SK-N-DZ (cell line): ENCODE measurements at regions not wholly inside any gene's neighbourhood (a gene's known extent, or its start where the extent isn't known, plus 50 kb on each side); places are given as distances from the start of the nearest gene placed in this dataset.
A peak's percentile ranks its signal among the peaks of the same experiment; 100 is the strongest.
"Not testable (repeated sequence)": the region's sequence is repeated elsewhere in the genome, so short reads cannot be mapped to it uniquely, and the experiment has no call there.

Experiments
- DNase-seq: peaks from one replicate; pipeline ENCODE4 v3.0.0-alpha.2; 2015; ENCODE audit warnings: low spot score

GRCh38 chr7:92973293-92973731 is 136.9 kb upstream of the CDK6 start:
- peak; percentile 15 for DNase-seq

GRCh38 chr7:92972441-92972840 is 136.1 kb upstream of the CDK6 start:
- no peak for DNase-seq

GRCh38 chr7:92969061-92969460 is 132.7 kb upstream of the CDK6 start:
- no peak for DNase-seq

GRCh38 chr7:92968502-92968901 is 132.1 kb upstream of the CDK6 start:
- no peak for DNase-seq

GRCh38 chr7:92967238-92967637 is 130.9 kb upstream of the CDK6 start:
- DNase-seq = no peak

- DNase-seq = no peak
Measured at GRCh38 chr7:92964141-92964540, 127.8 kb upstream of the CDK6 start.

GRCh38 chr7:92963566-92963965 is 127.2 kb upstream of the CDK6 start:
- no peak for DNase-seq

- no peak for DNase-seq
Measured at GRCh38 chr7:92961961-92962360, 125.6 kb upstream of the CDK6 start.

- no peak for DNase-seq
Measured at GRCh38 chr7:92956575-92956974, 120.2 kb upstream of the CDK6 start.

- DNase-seq = no peak
Measured at GRCh38 chr7:92955081-92955480, 118.7 kb upstream of the CDK6 start.

GRCh38 chr7:92953657-92954056 is 117.3 kb upstream of the CDK6 start:
- no peak for DNase-seq

GRCh38 chr7:92949748-92950147 is 113.4 kb upstream of the CDK6 start:
- no peak for DNase-seq

- no peak for DNase-seq
Measured at GRCh38 chr7:92945840-92946239, 109.5 kb upstream of the CDK6 start.

GRCh38 chr7:92944633-92945032 is 108.3 kb upstream of the CDK6 start:
- no peak for DNase-seq

- DNase-seq = not testable (repeated sequence)
Measured at GRCh38 chr7:92942706-92943105, 106.3 kb upstream of the CDK6 start.

- no peak for DNase-seq
Measured at GRCh38 chr7:92939666-92940360, 103.4 kb upstream of the CDK6 start.

GRCh38 chr7:92934096-92934495 is 97.7 kb upstream of the CDK6 start:
- DNase-seq = no peak

- no peak for DNase-seq
Measured at GRCh38 chr7:92932450-92932849, 96.1 kb upstream of the CDK6 start.

- DNase-seq = no peak
Measured at GRCh38 chr7:92930404-92930803, 94.0 kb upstream of the CDK6 start.

GRCh38 chr7:92926697-92927044 is 90.3 kb upstream of the CDK6 start:
- no peak for DNase-seq

GRCh38 chr7:92925876-92926696 is 89.7 kb upstream of the CDK6 start:
- DNase-seq = no peak

GRCh38 chr7:92924800-92925199 is 88.4 kb upstream of the CDK6 start:
- DNase-seq = no peak

- DNase-seq = no peak
Measured at GRCh38 chr7:92917230-92917629, 80.9 kb upstream of the CDK6 start.
